ENCODE measurements at regions not wholly inside any gene's neighbourhood (a gene's known extent, or its start where the extent isn't known, plus 50 kb on each side); places are given as distances from the start of the nearest gene placed in this dataset.

- TF ChIP-seq EZH2 (IDR thresholded peaks at IDR 0.05; ENCODE audit: low read depth): no peak
- no peak for TF ChIP-seq CTCF (conservative IDR thresholded peaks at IDR 0.05)
Measured at GRCh38 chr1:188140958-188141357, 1312.2 kb downstream of the PLA2G4A start.

All from PC-9 (cell line).